ENCODE measurements at regions not wholly inside any gene's neighbourhood (a gene's known extent, or its start where the extent isn't known, plus 50 kb on each side); places are given as distances from the start of the nearest gene placed in this dataset.

DNA sequence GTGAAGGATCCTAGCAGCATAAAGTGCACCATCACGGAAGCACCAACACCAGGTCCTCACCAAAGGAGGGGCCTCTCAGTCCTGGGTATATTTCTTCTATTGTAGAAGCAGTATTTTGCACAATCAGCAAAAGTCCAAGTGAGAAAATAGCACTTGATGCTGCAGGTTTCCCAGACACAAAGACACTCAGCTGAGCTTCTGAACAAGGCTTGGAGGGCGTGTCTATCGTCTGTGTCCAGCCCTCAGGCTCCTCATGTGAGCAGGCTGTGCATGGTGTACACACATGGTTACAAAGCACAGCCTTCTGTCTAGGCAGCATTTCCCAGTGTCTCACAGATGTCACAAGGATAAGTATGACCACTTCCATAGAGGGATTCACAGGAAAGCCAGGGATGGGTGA, 98.3 kb upstream of the SPATA12 start:
- no peaks in the 10 kb centered on the region for H3K36me3 ChIP-seq (ENCODE audit: control insufficient read depth in 1 of 2, insufficient read depth in 2 of 2, low read length in 2 of 2)
- H3K9ac ChIP-seq (ENCODE audit: low read length): no peak overlapping the region
- H3K27me3 ChIP-seq (ENCODE audit: insufficient read depth, low read length): no peaks in the 10 kb centered on the region
- ChIA-PET POLR2A (no interaction called here), RAD21 (ENCODE audit: low non-redundant PET in 1 of 2, low total read pairs in 2 of 2, uncharacterized antibody in 2 of 2, unreplicated experiment in 2 of 2) (no interaction called here), CTCF (no interaction called here)
- no peak for TF ChIP-seq ZFX (IDR thresholded peaks at IDR 0.05)
- no peak for TF ChIP-seq RAD21 (IDR thresholded peaks at IDR 0.05; ENCODE audit: low read depth)
- TF ChIP-seq SRF (IDR thresholded peaks at IDR 0.05; ENCODE audit: low read depth): no peak
- no peak for TF ChIP-seq POLR2AphosphoS5 (IDR thresholded peaks at IDR 0.05; ENCODE audit: low read depth, low read length)
- TF ChIP-seq CBX3 (IDR thresholded peaks at IDR 0.05; ENCODE audit: low read depth): no peak
- no peak for TF ChIP-seq EZH2phosphoT487 (IDR thresholded peaks at IDR 0.05; ENCODE audit: borderline replicate concordance)
- TF ChIP-seq FOSL1 (IDR thresholded peaks at IDR 0.05; ENCODE audit: low read depth): no peak
- TF ChIP-seq, protein P1, sequence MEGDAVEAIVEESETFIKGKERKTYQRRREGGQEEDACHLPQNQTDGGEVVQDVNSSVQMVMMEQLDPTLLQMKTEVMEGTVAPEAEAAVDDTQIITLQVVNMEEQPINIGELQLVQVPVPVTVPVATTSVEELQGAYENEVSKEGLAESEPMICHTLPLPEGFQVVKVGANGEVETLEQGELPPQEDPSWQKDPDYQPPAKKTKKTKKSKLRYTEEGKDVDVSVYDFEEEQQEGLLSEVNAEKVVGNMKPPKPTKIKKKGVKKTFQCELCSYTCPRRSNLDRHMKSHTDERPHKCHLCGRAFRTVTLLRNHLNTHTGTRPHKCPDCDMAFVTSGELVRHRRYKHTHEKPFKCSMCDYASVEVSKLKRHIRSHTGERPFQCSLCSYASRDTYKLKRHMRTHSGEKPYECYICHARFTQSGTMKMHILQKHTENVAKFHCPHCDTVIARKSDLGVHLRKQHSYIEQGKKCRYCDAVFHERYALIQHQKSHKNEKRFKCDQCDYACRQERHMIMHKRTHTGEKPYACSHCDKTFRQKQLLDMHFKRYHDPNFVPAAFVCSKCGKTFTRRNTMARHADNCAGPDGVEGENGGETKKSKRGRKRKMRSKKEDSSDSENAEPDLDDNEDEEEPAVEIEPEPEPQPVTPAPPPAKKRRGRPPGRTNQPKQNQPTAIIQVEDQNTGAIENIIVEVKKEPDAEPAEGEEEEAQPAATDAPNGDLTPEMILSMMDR (IDR thresholded peaks at IDR 0.05 in 2 of 3, conservative IDR thresholded peaks at IDR 0.05 in 1 of 3; ENCODE audit: borderline replicate concordance in 1 of 3, insufficient read depth in 1 of 3, low read depth in 2 of 3, low read length in 2 of 3): no peak
- TF ChIP-seq, protein P2, sequence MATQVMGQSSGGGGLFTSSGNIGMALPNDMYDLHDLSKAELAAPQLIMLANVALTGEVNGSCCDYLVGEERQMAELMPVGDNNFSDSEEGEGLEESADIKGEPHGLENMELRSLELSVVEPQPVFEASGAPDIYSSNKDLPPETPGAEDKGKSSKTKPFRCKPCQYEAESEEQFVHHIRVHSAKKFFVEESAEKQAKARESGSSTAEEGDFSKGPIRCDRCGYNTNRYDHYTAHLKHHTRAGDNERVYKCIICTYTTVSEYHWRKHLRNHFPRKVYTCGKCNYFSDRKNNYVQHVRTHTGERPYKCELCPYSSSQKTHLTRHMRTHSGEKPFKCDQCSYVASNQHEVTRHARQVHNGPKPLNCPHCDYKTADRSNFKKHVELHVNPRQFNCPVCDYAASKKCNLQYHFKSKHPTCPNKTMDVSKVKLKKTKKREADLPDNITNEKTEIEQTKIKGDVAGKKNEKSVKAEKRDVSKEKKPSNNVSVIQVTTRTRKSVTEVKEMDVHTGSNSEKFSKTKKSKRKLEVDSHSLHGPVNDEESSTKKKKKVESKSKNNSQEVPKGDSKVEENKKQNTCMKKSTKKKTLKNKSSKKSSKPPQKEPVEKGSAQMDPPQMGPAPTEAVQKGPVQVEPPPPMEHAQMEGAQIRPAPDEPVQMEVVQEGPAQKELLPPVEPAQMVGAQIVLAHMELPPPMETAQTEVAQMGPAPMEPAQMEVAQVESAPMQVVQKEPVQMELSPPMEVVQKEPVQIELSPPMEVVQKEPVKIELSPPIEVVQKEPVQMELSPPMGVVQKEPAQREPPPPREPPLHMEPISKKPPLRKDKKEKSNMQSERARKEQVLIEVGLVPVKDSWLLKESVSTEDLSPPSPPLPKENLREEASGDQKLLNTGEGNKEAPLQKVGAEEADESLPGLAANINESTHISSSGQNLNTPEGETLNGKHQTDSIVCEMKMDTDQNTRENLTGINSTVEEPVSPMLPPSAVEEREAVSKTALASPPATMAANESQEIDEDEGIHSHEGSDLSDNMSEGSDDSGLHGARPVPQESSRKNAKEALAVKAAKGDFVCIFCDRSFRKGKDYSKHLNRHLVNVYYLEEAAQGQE (IDR thresholded peaks at IDR 0.05; ENCODE audit: low read depth): no peak
- no peak for TF ChIP-seq JUND (IDR thresholded peaks at IDR 0.05)
- TF ChIP-seq ZNF274 (IDR thresholded peaks at IDR 0.05; ENCODE audit: low read depth, low read length): no peak
- no peaks in the 10 kb centered on the region for H3K9me3 ChIP-seq (ENCODE audit: control insufficient read depth in 1 of 2, insufficient read depth in 1 of 2, low read depth in 1 of 2, low read length in 2 of 2)
- no peak overlapping the region for H3K4me3 ChIP-seq (replicated peaks in 1 of 2; ENCODE audit: low read depth in 1 of 2, low read length in 2 of 2)
- DNase-seq (ENCODE audit: low read depth, low spot score) (no peak), ATAC-seq (no peak)
- no TSS peak for BruUV-seq (replicated peaks)
- intact Hi-C loops (cut with micrococcal nuclease): no loop called here
- H3K79me2 ChIP-seq (ENCODE audit: insufficient read depth, low read length): no peaks in the 10 kb centered on the region
- H4K20me1 ChIP-seq (ENCODE audit: insufficient read depth): no peaks in the 10 kb centered on the region
- no peak overlapping the region for H3K27ac ChIP-seq (ENCODE audit: low read depth, low read length)
- no peak overlapping the region for H3K4me2 ChIP-seq (ENCODE audit: low read length)
- H2AFZ ChIP-seq (ENCODE audit: low read depth, low read length, poor library complexity, severe bottlenecking): no peak overlapping the region
- H3K4me1 ChIP-seq (ENCODE audit: control insufficient read depth in 1 of 2, insufficient read depth in 2 of 2, low read length in 2 of 2): no peaks in the 10 kb centered on the region
- H3K9me2 ChIP-seq (ENCODE audit: insufficient read depth): no peaks in the 10 kb centered on the region

Measured in HCT116 (cell line).